ENCODE measurements at regions not wholly inside any gene's neighbourhood (a gene's known extent, or its start where the extent isn't known, plus 50 kb on each side); places are given as distances from the start of the nearest gene placed in this dataset.

DNA sequence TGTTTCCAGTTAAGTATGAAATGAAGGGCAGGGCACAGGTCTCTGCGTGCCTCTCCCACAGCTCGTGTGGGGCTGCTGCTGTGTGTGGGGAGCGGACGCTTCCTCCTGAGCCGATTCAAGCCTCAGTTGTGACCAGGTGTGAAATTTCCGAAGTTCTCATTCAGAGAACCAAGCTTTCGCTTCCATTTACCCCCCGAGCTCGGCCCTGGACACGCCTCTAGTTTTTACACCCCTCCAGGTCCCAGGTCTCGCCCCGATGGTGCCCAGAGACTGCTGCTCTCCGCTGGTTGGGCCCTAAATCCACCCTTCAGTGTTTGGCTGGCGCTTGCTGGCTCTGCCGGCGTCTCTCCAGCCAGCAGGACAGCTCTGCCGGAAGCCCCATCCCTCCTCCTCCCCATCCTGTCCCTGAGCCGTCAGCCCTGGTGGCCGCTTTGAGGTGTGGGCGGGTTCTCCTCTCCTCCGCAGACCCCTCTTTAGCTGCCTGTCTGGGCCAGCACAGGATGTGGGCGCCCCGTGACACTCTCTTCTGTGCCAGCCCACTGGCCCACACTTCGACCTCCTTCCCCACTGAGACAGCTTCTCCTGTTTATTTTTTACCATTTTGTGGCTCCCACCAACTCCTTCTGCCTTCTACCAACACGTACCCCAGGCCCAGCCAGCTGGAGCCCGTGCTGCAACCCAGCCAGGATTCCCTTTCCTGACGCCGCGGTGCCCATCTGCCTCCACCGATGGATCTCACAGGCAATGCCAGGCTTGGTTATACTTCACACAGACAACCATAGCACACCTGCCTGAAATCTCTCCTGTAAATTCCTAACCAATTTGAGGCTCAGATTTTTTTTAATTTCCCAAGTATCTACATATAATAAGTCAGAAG lies 142.8 kb downstream of the DLL1 start:
- TF ChIP-seq, protein P1, sequence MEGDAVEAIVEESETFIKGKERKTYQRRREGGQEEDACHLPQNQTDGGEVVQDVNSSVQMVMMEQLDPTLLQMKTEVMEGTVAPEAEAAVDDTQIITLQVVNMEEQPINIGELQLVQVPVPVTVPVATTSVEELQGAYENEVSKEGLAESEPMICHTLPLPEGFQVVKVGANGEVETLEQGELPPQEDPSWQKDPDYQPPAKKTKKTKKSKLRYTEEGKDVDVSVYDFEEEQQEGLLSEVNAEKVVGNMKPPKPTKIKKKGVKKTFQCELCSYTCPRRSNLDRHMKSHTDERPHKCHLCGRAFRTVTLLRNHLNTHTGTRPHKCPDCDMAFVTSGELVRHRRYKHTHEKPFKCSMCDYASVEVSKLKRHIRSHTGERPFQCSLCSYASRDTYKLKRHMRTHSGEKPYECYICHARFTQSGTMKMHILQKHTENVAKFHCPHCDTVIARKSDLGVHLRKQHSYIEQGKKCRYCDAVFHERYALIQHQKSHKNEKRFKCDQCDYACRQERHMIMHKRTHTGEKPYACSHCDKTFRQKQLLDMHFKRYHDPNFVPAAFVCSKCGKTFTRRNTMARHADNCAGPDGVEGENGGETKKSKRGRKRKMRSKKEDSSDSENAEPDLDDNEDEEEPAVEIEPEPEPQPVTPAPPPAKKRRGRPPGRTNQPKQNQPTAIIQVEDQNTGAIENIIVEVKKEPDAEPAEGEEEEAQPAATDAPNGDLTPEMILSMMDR (IDR thresholded peaks at IDR 0.05), result no peak
- TF ChIP-seq EP300 (IDR thresholded peaks at IDR 0.05) (no peak), POLR2A (IDR thresholded peaks at IDR 0.05) (no peak), POLR2AphosphoS5 (IDR thresholded peaks at IDR 0.05) (no peak)

All from gastroesophageal sphincter (tissue), 3 donors.